ENCODE measurements at regions not wholly inside any gene's neighbourhood (a gene's known extent, or its start where the extent isn't known, plus 50 kb on each side); places are given as distances from the start of the nearest gene placed in this dataset.
"Not testable (repeated sequence)": the region's sequence is repeated elsewhere in the genome, so short reads cannot be mapped to it uniquely, and the experiment has no call there.

DNA sequence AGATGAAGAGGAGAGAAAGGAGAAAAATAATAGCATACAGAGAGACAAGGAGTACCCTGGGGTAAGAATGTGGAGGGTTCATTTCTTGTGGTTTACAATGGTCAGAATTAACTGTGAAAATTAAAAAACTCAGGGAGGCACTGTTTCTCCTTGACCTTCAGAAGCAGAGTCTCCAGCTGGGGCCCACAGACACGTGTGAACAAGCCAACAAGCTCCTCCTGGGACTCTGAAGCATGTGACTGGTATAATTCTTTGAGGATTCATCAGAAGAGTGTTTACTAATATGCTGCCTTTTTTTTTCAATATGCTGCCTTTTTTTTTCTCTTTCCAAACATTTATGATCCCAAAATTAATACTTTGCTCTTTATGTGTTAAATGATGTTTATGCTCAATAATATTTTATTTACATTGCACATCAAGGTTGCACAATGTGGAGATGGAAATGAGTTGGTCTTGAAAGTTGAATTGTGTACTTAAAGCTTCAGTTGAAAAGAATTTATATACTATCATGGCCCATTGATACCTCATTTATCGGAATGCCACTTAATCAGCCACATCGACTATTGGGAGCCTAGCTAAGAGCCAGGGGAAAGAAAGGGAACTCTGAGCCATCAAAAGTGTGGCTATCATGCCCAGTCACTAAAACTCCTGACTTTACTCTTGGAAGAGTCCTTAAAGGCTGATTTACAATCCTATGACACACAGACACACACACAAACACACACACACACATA is 134.7 kb upstream of the RHOBTB1 start:
- DNase-seq = peak; percentile 21

DNA sequence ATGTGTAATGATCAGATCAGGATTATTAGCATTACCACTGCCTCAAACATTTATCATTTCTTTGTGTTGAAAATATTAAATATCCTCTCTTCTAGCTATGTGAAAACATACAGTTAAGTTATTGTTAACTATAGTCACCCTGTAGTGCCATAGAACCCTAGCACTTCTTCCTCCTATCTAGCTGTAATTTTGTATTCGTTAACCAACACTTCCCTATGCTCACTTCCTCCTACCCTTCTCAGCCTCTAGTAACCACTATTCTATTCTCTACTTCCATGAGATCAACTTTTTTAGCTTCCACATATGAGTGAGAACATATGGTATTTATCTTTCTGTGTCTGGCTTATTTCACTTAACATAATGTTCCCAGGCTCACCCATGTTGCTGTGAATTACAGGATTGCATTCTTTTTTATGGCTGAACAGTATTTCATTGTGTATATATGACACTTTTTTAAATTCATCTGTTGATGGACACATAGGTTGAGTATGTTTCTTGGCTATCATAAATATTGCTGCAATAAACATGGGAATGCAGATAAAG is 132.7 kb upstream of the RHOBTB1 start:
- no peak for DNase-seq

DNA sequence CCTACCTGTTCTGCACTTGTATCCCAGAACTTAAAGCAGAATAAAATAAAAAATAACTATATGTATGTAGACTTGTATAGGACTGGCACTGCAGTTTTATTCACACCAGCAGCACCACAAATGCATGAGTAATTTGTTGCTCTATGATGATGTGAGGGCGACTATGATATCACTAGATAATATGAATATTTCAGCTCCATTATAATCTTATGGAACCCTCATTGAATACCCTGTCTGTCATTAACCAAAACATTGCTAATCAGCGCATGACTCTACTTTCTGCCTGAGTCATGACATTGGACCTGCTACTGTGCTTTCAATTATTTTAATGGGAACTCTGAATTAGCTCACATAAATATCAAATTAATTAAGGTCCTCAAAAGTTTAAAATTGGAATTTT is 129.4 kb upstream of the RHOBTB1 start:
- no peak for DNase-seq

DNA sequence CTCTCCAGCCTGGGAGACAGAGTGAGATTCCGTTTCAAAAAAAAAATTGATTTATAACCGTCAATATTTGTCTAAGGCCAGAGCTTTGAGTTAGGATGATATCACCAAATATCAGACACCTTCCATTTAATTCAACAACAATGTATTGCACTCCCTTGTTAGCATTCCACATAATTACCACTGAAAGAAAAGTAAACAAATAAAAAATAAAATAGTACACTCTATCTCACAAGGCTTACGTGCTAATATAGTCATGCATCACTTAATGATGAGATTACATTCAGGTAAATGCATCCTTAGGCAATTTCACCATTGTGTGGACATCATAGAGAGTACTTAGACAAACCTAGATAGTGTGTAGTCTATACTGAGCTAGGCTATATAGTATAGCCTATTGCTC is 127.6 kb upstream of the RHOBTB1 start:
- no peak for DNase-seq

DNA sequence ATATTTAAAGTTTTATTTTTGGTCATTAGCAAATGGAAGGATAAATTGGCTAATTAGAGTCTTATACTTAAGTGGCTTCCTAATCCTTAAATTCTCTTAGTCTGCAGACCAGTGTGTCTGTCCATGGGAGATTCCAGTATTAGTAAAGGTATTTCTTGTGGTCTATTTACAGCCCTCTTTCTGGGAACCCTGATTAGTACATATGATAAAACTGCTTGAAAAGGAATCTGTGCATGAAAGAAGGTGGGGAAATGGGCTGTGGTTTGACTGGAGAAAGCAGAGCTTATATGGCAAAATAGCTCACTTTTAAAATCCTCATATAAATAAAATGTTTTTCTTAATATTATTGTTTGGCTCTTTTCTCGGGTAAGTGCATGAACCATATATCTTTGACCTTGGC is 124.5 kb upstream of the RHOBTB1 start:
- DNase-seq = no peak

DNA sequence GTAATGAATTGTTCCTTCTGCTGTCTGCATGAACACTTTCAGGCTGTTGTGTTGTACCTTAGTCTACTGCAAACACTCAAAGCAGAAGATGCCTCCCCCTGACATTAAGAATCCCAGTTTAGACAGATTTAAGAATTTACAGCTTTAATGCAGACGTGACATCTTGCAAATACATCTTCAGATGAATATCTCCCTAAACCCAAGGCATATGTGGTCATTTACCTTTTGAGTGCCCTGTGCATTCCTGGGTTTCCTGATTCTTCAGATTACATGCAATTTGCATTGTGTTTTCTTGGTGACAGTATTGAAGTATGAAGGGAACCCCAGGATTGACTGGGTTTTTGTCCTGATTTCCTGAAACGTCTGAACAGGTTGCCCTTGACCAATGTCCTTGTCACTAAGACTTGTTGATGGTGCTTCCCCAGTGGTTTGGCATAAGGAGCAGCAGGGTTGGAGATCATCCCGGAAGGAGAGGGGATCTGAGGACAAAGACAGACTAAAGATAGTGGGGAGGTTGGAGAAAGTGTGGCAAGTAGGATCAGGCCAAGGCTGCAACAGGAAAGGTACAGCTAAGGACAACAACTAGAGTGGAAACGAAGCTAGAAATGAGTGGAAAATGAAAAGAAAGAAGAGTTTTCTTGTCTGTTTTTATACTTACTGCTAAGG is 123.8 kb upstream of the RHOBTB1 start:
- DNase-seq = no peak

DNA sequence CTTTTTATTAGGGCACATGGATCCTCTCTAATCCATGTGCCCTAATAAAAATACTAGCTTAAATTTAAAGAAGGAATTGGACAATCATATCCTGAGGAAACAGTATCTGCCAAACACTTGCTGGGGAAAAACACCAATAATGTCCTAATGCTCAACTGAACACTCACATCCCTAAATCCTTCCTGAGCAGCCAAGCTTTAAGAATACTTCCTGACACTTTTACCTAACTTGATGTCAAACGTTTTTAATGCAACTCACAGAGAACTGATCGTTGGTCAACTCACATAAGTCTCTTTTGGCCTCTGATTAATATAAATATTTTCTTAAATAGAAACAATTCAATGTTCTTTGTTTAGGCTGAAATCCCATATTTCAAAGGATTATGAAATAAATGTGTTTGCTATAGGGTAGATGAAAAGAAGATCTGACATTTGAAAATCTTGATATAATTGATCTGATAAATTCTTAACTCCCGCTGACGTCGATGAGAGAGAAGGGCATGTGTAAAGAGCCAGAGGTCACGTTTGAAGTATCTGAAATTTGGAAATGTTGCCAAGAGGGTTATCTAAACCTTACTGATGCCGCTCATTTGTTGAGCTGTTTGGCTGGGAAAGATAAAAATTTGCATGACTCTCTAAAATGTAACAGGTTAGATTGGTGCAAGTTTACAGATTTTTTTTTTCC is 122.8 kb upstream of the RHOBTB1 start:
- no peak for DNase-seq

DNA sequence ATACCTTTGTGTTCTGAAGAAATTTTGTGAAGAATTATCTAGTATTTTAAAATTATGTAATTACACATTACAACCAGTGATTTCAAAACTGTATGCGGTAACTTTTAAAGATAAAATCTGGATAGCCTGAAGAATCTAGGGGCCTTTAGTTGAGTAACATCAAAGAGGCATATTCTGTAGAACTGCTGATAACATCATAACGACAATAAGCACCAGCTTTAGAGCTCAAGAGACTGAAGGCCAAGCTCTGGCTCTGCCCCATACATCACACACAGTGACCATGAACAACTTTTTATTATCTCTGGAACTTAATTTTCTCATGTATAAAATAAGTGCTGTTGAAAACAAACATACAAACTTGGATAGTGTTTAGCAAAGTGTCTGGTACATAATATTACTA is 121.1 kb upstream of the RHOBTB1 start:
- DNase-seq = no peak

DNA sequence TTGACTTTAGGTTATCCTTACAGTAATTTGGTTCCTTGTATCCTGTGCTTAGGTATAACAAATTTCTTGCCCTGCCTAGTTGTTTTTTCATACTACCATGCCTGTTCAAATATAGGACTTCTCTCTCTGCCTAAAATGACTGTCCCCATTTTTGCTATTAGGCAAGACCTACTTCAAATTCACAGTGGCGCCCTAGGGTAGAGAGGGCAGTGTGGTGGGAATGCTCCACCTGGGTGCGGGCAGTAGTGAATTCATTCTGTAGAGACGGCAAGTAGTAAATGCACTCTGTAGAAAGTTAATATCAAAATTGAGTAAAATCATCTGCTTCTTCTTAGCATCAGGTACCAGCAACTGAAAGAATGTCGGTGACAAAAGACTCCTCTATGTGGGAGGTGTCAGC is 120.4 kb upstream of the RHOBTB1 start:
- DNase-seq = no peak

DNA sequence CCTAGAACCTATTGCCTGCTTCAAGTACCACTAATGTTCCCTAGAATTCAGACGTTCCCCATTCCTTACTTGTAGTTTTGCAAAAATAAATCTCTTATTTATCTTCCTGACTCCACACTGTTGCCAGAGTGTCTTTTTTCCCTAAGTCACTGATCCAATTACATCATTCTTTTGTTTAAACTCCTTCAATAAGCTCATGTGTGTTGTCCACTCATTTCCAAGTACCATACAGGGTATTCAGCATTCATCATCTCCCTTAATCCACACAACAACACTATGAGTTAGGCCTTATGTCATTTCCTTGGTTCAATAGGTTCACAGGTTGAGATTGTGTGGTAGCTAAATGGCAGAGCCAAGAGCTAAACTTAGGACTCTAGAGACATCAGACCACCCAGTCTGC is 119.9 kb upstream of the RHOBTB1 start:
- no peak for DNase-seq

DNA sequence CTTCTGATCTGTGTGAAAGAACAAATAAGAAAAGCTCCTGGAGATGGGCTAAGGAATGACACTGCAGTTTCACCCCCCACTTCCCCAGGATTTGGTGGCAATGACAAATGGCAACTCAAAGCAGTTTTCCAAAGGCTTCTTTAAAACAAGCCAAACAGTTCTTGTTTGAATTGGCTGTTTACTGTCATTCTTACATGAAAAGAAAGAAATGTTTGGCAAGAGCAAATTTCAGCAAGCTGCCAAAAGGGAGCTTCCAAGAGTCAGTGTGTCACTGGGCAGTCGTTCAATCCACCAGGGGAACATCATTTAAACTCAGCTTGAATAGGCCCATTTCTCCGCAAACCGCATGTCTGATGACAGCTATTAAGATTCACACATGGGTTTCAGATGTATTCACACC is 119.0 kb upstream of the RHOBTB1 start:
- DNase-seq = peak; percentile 20

DNA sequence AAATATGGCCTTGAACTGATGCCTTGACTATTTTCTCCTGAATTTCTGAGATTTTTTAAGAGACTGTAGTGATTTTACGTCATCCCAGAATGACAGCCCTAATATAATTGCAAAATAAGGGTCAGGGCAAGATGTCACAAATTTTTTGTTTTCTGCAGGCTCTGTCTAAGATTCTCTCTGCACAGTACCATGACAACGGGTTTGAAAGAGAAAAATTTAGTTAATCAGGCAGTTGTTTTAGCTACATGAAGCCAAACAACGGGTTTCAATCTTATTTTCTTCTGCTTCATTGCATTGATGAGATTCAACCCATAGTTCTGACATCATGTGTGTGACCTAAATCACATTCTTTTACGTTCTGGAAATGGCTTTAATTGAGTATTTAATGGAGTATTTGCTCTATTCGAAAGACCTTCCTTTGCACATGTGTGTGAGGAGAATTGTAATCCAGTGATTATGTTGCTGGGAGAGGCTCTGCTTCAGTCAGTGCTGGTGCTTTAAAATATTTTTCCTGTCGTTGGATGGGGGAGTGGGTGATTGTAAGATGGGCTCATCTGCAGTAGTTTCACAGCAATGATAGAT is 118.0 kb upstream of the RHOBTB1 start:
- DNase-seq = no peak

DNA sequence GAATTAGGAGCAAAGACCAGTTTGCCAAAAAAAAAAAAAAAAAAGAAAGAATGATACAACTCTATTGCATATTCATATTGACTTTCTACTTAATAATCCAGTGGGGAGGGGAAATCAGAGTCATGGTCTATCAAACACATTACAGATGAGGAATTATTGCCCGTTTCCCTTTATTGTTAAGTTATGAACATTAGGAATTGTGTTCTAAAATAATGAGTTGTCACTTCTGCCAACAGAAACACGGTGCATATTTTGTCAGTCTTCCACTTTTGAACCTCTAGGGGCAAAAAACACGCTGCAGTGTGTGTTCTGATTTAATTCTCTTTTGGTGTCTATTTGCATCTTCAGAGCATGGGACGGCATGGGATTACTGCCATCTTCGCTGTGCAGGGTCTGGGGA is 115.7 kb upstream of the RHOBTB1 start:
- DNase-seq = no peak

DNA sequence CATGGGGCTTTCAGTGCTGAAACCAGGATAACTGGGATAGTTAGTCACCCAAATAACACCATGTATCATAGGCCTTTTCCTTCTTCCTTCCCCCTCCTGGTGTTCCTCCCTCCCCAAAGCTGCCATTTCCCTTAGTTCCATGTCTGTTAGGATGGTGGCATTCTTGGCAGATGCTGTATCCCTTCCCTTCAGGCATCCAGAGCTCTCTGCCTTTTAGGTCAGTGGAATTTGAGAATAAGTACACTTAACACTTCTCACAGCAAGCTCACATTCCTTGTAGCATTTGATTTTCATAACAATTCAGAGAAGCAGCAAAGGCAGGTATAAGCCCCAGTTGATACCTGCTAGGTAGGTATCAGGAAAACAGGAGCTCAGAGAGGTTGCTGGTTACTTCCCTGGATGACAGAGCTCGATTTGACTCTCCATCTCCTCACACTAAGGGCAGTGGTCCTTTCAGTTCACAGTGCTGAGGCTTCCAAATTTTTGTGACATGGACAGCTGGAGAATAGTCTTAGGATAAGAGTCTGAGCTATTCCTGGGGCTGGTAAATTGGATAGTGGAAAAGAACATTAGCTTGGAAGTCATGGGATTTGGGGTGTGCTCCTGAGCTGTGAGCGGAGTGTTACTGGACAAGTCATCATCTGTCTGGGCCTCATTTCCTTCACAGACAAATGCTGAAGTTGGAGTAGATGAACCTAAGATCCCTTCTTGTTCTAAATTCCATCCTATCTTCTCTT is 108.7 kb upstream of the RHOBTB1 start:
- DNase-seq = peak; percentile 10

DNA sequence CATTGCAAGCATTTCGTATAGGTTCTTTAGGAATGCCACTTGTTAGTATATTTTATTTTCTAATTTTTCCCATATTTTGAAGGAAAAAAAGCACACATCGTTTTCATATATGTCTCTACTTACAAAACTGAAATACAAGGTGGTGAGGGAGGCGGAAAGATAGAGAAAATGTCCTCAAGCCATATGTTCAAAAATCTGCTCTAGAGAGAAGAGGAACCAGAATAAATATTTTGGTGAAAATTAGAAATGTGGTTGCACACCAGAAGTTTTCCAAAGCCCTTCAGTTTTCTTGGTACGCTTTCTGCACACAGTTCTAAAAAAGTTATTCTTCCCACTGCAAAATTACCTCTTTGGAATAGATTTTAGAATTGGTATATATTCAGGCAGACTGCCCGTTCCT is 107.4 kb upstream of the RHOBTB1 start:
- no peak for DNase-seq

DNA sequence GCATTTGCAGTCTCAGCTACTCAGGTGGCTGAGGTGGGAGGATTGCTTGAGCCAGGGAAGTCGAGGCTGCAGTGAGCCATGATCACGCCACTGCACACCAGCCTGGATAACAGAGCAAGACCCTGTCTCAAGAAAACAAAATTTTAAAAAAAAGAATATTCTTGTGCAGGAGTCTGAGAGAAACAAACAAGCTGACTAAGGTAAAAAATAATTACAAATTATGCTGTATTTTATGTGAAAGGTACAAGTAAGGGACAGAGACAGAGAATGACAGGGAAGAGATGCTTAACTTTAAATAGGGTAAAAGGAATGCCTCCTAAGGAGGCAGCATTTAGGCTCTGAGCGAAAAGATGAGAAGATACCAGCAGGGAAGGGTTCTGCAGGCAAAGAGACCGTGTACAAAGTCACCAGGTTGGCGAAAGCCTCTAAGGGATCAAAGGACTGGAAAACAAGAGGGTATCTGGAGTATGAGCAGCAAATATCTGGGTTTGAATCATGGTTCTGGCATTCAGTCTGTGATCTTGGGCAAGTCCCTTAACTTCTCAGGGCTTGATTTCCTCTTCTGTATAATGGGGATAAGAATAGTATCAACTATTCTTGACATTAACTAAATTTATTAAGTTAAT is 106.2 kb upstream of the RHOBTB1 start:
- no peak for DNase-seq

DNA sequence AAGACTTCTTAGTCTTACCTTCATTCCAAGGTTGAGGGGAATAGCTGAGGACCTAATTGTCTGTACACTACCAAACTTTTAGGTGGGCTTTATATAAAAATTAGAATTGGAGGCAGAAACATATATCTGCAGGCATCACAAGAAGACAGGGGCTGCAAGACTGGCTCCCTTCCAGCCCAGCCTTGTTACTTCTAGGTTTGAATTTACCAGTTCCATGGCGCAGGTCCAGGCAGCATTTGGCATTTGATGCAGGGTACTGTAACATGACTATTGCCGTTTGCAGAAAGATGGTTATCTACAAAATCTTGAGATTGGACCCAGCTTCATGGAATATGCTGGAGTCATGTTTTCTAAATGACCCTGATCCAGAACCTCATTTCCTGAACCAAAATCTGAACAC is 105.4 kb upstream of the RHOBTB1 start:
- no peak for DNase-seq

DNA sequence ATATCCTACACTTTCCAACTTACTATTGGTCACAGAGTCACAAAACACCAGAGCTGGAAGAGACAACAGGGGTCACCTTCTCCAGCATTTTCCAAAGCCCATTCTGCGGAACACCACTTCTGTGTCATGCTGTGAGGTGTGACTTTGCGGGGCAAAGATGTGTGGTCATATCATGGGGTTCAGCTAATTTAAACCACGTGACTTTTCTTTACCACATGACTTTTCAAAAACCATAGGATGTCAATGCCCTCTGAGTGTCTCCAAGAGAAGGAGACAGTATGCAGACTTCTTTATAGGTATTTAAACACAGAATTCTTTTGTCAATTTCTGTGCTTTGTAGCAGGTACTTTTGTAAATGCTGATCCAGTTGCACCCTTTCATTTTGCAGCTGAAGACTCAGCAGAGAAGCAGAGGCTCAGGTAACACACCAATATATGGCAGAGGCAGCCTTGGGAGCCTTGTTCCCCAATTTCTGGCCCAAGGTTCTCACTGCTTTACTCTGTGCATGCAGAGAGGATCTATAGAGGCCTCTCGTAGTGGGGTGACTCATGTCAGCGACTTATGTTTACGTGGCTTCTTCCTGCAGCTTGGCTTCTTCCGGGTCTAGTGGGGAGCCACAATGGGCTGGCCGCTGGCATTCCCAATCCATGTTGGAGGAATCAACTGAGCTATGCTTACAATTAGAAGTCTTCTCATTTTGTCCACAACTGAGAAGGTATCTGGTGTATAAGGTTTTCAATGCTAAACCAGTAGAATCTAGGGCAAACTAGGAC is 104.0 kb upstream of the RHOBTB1 start:
- no peak for DNase-seq

DNA sequence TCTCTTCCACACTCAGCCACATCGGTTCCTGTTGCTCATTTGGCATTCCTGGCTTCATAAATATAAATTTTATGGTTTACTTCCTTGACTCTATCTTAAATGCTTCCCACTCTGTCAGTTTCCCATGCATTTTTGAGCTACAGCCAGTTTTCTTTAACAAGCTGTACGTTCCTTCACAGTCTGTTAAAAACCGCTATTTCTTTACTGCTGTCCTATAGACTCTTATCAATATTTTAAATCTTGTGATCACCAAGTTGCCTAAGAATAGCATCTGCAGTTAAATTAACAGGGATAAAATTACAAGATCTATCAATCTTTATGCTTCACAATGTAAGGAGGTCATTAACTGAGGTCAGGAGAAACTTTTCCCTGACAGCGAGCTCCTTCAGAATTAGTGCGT is 103.1 kb upstream of the RHOBTB1 start:
- peak; percentile 55 for DNase-seq

DNA sequence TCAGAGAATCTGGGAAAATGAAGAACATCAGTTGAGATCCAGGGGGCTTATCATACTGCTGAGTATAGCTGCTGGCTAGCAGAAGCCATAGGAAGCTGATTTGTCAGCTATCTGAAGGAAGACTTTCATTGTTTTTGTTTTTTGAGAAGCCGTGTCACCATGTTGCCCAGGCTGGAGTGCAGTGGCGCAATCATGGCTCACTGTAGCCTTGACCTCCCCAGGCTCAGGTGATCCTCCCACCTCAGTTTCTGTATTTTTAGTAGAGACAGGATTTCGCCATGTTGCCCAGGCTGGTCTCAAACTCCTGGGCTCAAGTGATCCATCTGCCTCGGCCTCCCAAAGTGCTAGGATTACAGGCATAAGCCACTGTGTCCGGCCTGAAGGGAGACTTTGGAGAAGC is 101.5 kb upstream of the RHOBTB1 start:
- not testable (repeated sequence) for DNase-seq

DNA sequence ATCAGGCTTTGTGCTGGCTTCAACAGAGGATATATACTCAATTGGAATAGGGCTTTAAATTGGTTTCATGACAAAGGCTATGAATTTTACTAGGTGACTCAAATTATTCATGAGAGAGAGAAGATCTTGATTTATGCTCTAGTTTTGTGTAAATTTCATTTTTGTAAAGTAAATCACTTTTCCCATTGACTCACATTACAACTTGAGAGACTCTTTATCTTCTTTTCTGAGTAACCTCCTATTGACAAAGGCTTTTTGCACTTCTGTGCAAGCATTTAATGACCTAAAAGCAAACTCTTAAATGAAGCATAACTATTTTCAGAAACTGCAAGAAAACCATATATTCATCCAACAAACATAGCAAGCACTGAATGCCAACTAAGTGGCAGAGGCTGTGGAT is 98.5 kb upstream of the RHOBTB1 start:
- DNase-seq = no peak
